Natural killer cell (primary cell): ENCODE measurements at regions not wholly inside any gene's neighbourhood (a gene's known extent, or its start where the extent isn't known, plus 50 kb on each side); places are given as distances from the start of the nearest gene placed in this dataset.

Experiments used
- ATAC-seq, 3 donors: fragments of 150-1000 bp in 2 of 3; fragments of 200-7000 bp in 1 of 3; cut with Tn5 transposase; 1 replicate in 1 of 3; 2 replicates in 2 of 3; pipeline ENCODE4 v1.10.0; 2021; ENCODE audit warnings: mild to moderate bottlenecking in 2 of 3, moderate library complexity in 2 of 3
- DNase-seq, 2 donors: peaks; one replicate each; pipeline versions ENCODE4 v3.0.0 to v3.0.0-alpha.2; 2013 to 2021; ENCODE audit warnings: mixed read lengths in 1 of 2
- H3K27ac ChIP-seq: one replicate; pipeline ENCODE4 v1.5.1; 2013; ENCODE audit warnings: mild to moderate bottlenecking, low read length
- H3K27me3 ChIP-seq: one replicate; pipeline ENCODE4 v1.6.1; 2013; ENCODE audit warnings: low read length; ENCODE audit not compliant: control insufficient read depth, insufficient read depth
- H3K36me3 ChIP-seq: one replicate; pipeline ENCODE4 v1.6.1; 2013; ENCODE audit warnings: low read length; ENCODE audit not compliant: control insufficient read depth, insufficient read depth
- H3K4me1 ChIP-seq: one replicate; pipeline ENCODE4 v1.6.1; 2013; ENCODE audit warnings: low read length; ENCODE audit not compliant: control insufficient read depth, insufficient read depth
- H3K4me3 ChIP-seq: one replicate; pipeline ENCODE4 v1.5.1; 2013; ENCODE audit warnings: low read length
- H3K9me3 ChIP-seq: one replicate; pipeline ENCODE4 v1.6.1; 2013; ENCODE audit warnings: low read length; ENCODE audit not compliant: control insufficient read depth, insufficient read depth
- H3K27ac Mint-ChIP-seq, 2 donors: one replicate each; pipeline ENCODE4 v1.8.0; 2022; ENCODE audit warnings: mild to moderate bottlenecking in 2 of 2, mixed read lengths in 2 of 2, moderate library complexity in 1 of 2
- H3K27me3 Mint-ChIP-seq, 2 donors: one replicate each; pipeline ENCODE4 v1.8.0; 2022; ENCODE audit warnings: low read depth in 2 of 2, mixed read lengths in 2 of 2
- H3K36me3 Mint-ChIP-seq: one replicate; pipeline ENCODE4 v1.8.0; 2022; ENCODE audit warnings: mixed read lengths
- H3K4me1 Mint-ChIP-seq, 2 donors: one replicate each; pipeline ENCODE4 v1.8.0; 2022; ENCODE audit warnings: mixed read lengths in 2 of 2
- H3K4me3 Mint-ChIP-seq: one replicate; pipeline ENCODE4 v1.8.0; 2022; ENCODE audit warnings: mild to moderate bottlenecking, moderate library complexity, mixed read lengths
- H3K9me3 Mint-ChIP-seq, 2 donors: one replicate each; pipeline ENCODE4 v1.8.0; 2022; ENCODE audit warnings: mixed read lengths in 2 of 2
- WGBS: methylation state at CpG from one replicate; pipeline ENCODE4 v1.1.7; 2013; ENCODE audit warnings: missing lambda C conversion rate; ENCODE audit not compliant: insufficient coverage; 5-methylcytosine and 5-hydroxymethylcytosine counted together
- intact Hi-C: fragments of 100-400 bp; cut with micrococcal nuclease; formaldehyde crosslinking; loops from one replicate; pipeline ENCODE4 v1.14.2; 2022
- TF ChIP-seq, protein P1 (sequence below): fragments of 200-600 bp; IDR thresholded peaks from one replicate; pipeline ENCODE4 v1.8.0; 2022; ENCODE audit warnings: antibody characterized with exemption

DNA sequence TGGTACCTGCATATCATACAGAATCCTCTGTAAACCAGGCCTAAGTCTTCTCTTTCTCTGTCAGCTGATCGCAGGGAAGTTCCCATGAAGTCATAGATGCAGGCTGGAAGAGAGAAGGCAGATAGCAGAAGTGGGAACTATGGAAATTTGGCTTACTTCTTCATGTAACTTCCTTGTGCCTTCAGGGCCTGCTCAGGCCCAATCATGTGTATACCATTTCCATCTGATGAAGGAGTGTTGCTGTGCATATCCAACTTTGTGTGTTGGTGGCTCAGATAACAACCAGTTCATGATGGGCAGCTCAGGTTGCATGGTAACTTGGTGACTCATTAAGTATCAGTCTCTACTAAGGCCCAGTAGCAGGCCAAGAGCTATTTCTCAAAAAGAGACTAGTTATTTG lies 53.1 kb upstream of the CEP295 start:
- TF ChIP-seq, protein P1, sequence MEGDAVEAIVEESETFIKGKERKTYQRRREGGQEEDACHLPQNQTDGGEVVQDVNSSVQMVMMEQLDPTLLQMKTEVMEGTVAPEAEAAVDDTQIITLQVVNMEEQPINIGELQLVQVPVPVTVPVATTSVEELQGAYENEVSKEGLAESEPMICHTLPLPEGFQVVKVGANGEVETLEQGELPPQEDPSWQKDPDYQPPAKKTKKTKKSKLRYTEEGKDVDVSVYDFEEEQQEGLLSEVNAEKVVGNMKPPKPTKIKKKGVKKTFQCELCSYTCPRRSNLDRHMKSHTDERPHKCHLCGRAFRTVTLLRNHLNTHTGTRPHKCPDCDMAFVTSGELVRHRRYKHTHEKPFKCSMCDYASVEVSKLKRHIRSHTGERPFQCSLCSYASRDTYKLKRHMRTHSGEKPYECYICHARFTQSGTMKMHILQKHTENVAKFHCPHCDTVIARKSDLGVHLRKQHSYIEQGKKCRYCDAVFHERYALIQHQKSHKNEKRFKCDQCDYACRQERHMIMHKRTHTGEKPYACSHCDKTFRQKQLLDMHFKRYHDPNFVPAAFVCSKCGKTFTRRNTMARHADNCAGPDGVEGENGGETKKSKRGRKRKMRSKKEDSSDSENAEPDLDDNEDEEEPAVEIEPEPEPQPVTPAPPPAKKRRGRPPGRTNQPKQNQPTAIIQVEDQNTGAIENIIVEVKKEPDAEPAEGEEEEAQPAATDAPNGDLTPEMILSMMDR, result no peak
- Mint-ChIP-seq H3K9me3 (no peaks in the 10 kb centered on the region), H3K4me1 (peaks cover 20 to 21% of the 10 kb centered on the region in 2 donors), H3K36me3 (no peaks in the 10 kb centered on the region), H3K4me3 (no peak overlapping the region), H3K27ac (no peak overlapping the region), H3K27me3 (no peaks in the 10 kb centered on the region)
- Histone ChIP-seq H3K4me1 (peaks cover 3% of the 10 kb centered on the region), H3K27ac (no peak overlapping the region), H3K36me3 (no peaks in the 10 kb centered on the region), H3K9me3 (no peaks in the 10 kb centered on the region), H3K4me3 (no peak overlapping the region), H3K27me3 (no peaks in the 10 kb centered on the region)
- DNase-seq (peak in 1 of 2 donors; percentile 8), ATAC-seq (no peak)
- WGBS, result 80% methylated on average over 1 of the region's 1 CpG
- intact Hi-C loops, result no loop called here

- Mint-ChIP-seq H3K27ac (no peak overlapping the region), H3K36me3 (no peaks in the 10 kb centered on the region), H3K4me1 (peaks cover 9 to 10% of the 10 kb centered on the region in 2 donors), H3K27me3 (no peaks in the 10 kb centered on the region), H3K4me3 (no peak overlapping the region), H3K9me3 (no peaks in the 10 kb centered on the region)
- ATAC-seq, result no peak
- intact Hi-C loops, result no loop called here
- DNase-seq, result no peak
- Histone ChIP-seq H3K27me3 (no peaks in the 10 kb centered on the region), H3K27ac (no peak overlapping the region), H3K4me3 (no peak overlapping the region), H3K9me3 (no peaks in the 10 kb centered on the region), H3K36me3 (no peaks in the 10 kb centered on the region), H3K4me1 (no peaks in the 10 kb centered on the region)
- TF ChIP-seq, protein P1, result no peak
- 79% methylated on average over 3 of the region's 3 CpGs for WGBS
Measured at GRCh38 chr11:93606721-93607120, 54.8 kb upstream of the CEP295 start.

DNA sequence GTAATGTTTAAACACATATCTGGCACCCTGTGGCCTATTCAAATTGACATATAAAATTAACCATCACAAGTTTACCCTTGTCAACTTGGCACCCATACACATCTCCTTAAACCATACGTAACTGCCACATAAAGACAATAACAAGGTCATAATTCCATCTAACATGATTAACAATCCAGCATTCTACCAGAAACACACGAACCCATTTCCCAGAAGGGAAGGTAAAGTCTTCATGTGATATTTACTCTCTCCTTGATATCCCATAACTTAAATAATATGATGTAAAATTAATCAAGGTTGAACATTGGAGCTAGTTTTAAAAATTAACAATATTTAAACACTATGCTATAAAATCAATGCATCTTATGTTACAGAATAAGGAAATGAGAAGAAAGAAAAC lies 55.2 kb upstream of the CEP295 start:
- peaks cover 5 to 6% of the 10 kb centered on the region in 2 donors for H3K4me1 Mint-ChIP-seq
- H3K36me3 Mint-ChIP-seq, result no peaks in the 10 kb centered on the region
- no peak overlapping the region for H3K27ac ChIP-seq
- H3K9me3 ChIP-seq, result no peaks in the 10 kb centered on the region
- no peaks in the 10 kb centered on the region for H3K9me3 Mint-ChIP-seq
- no peaks in the 10 kb centered on the region for H3K36me3 ChIP-seq
- H3K4me1 ChIP-seq, result no peaks in the 10 kb centered on the region
- H3K4me3 Mint-ChIP-seq, result no peak overlapping the region
- H3K27me3 ChIP-seq, result no peaks in the 10 kb centered on the region
- 89% methylated on average over 1 of the region's 2 CpGs for WGBS
- TF ChIP-seq, protein P1, result no peak
- no peaks in the 10 kb centered on the region for H3K27me3 Mint-ChIP-seq
- DNase-seq (no peak), ATAC-seq (no peak)
- intact Hi-C loops, result no loop called here
- H3K4me3 ChIP-seq, result no peak overlapping the region
- no peak overlapping the region for H3K27ac Mint-ChIP-seq

DNA sequence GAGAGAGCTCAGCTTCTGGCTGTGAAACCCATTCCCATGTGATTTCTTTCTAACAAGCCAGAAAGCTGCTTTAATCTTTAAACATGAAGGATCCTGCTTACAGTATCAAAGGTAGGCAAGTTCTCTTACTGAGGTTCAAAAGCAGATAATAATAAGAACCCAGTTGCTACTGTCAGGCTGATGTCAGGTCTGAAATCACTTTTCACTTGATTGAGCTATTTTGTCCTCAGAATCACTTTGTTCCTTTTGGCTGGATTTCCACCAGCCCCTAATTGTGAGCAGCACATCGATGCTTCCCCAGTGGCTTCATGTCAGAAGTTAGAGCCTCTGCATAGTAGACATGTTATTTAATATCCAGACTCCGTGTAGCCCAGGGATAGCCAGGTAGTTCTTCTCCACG lies 55.8 kb upstream of the CEP295 start:
- no peaks in the 10 kb centered on the region for H3K9me3 Mint-ChIP-seq
- WGBS, result 70% methylated on average over 3 of the region's 3 CpGs

More for the DNA sequence above, 55.8 kb upstream of the CEP295 start:
- Histone ChIP-seq H3K27ac (no peak overlapping the region), H3K4me1 (no peaks in the 10 kb centered on the region), H3K36me3 (no peaks in the 10 kb centered on the region), H3K4me3 (no peak overlapping the region), H3K27me3 (no peaks in the 10 kb centered on the region), H3K9me3 (no peaks in the 10 kb centered on the region)
- DNase-seq (no peak), ATAC-seq (no peak)
- TF ChIP-seq, protein P1, result no peak
- intact Hi-C loops, result no loop called here
- H3K4me1 Mint-ChIP-seq, result no peaks in the 10 kb centered on the region
- H3K27ac Mint-ChIP-seq, result no peak overlapping the region
- no peak overlapping the region for H3K4me3 Mint-ChIP-seq
- no peaks in the 10 kb centered on the region for H3K27me3 Mint-ChIP-seq
- H3K36me3 Mint-ChIP-seq, result no peaks in the 10 kb centered on the region
